Mammary epithelial cell (primary cell): ENCODE measurements at regions not wholly inside any gene's neighbourhood (a gene's known extent, or its start where the extent isn't known, plus 50 kb on each side); places are given as distances from the start of the nearest gene placed in this dataset.

Experiments
- EZH2 ChIP-seq: IDR thresholded peaks from 2 replicates; pipeline ENCODE4 v1.6.1; 2012; ENCODE audit warnings: low read length, inconsistent platforms, borderline replicate concordance
- TF ChIP-seq, protein P1 (sequence below), 2 donors: IDR thresholded peaks in 1 of 2; conservative IDR thresholded peaks in 1 of 2; 2 replicates each; pipeline ENCODE4 v1.5.1; 2011 to 2012; ENCODE audit warnings: inconsistent platforms in 2 of 2, low read length in 2 of 2, mild to moderate bottlenecking in 2 of 2, control low read depth in 1 of 2, low read depth in 1 of 2; ENCODE audit not compliant: insufficient read depth in 1 of 2; ENCODE audit errors: extremely low read depth in 1 of 2

DNA sequence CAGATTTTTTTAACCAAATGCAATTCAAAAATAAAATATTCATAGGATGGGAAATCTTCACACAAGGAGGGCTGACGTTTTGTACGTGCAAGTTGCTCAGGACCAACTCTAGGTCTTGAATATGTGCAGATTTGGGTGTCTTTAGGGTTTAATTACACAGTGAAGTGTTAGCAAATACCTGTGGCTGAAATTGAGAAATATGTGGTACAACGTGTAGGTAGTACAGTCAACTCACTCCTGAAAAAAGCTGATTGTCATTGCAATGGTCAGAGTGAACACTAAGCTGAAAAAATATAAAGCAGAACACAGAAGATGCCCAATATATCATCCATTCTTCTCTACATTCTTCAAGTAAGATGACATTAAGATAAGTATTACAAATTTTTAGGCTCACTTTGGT lies 314.3 kb downstream of the SLITRK1 start:
- TF ChIP-seq, protein P1, sequence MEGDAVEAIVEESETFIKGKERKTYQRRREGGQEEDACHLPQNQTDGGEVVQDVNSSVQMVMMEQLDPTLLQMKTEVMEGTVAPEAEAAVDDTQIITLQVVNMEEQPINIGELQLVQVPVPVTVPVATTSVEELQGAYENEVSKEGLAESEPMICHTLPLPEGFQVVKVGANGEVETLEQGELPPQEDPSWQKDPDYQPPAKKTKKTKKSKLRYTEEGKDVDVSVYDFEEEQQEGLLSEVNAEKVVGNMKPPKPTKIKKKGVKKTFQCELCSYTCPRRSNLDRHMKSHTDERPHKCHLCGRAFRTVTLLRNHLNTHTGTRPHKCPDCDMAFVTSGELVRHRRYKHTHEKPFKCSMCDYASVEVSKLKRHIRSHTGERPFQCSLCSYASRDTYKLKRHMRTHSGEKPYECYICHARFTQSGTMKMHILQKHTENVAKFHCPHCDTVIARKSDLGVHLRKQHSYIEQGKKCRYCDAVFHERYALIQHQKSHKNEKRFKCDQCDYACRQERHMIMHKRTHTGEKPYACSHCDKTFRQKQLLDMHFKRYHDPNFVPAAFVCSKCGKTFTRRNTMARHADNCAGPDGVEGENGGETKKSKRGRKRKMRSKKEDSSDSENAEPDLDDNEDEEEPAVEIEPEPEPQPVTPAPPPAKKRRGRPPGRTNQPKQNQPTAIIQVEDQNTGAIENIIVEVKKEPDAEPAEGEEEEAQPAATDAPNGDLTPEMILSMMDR (conservative IDR thresholded peaks at IDR 0.05 in 1 of 2, IDR thresholded peaks at IDR 0.05 in 1 of 2; ENCODE audit: extremely low read depth in 1 of 2, insufficient read depth in 1 of 2, low read depth in 1 of 2, low read length in 2 of 2): no peak
- no peak for TF ChIP-seq EZH2
